ENCODE measurements at regions not wholly inside any gene's neighbourhood (a gene's known extent, or its start where the extent isn't known, plus 50 kb on each side); places are given as distances from the start of the nearest gene placed in this dataset.
"Not testable (repeated sequence)": the region's sequence is repeated elsewhere in the genome, so short reads cannot be mapped to it uniquely, and the experiment has no call there.

DNA sequence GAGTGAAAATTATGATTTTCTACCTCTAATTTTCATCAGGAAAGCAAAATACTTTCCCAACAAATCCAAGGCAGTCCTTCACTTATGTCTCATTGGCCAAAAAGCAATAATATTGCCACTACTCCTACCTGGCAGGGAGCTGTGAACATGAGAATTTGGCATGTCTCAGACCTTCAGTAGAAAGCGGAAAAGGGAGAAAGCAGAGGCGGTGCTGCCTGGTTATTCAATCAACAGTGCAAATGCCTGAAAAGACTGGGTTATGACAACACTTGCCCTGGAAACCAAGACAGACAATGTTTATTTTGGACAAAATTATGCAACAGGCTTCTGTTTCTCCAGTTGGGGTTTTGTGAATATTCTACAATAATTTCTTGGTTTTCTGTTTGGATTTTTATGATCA, 194.4 kb downstream of the TAF11L14 start:
- DNase-seq (ENCODE audit: low read depth): no peak

DNA sequence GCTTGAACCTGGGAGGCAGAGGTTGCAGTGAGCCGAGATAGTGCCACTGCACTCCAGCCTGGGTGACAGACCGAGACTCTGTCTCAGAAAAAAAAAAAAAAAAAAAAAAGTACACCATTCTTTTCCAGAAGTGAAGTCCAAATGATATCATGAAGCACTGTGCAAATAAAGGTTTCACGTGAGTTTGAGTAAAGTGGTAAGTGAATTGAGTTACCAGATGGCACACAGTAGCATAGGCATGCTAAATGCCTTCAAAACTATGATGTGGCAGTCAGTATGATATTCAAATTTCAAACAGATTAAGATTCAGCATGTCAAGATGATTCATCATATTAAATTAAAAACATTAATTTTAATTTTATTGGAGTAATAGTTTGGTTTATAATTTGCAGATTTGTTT, 195.2 kb downstream of the TAF11L14 start:
- no peak for DNase-seq (ENCODE audit: low read depth)

DNA sequence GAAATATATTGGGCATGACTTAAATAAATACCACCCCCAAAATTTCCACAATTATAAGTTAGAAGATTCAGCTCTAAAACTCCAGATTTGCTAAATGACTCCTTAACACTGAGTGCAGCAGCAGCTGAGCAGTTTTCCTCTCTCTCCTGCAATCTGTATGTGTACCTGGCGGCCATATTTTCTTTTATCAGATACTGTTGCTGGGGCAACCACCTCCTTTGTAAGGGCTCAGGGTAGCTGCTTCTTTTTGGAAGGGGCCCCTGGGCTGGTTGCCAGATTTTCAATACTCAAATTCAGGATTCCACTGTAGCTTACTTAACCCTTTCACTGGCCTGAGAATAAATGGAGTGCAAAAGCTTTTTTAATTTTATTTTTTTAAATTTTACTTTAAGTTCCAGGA, 197.0 kb downstream of the TAF11L14 start:
- DNase-seq (ENCODE audit: low read depth): no peak

DNA sequence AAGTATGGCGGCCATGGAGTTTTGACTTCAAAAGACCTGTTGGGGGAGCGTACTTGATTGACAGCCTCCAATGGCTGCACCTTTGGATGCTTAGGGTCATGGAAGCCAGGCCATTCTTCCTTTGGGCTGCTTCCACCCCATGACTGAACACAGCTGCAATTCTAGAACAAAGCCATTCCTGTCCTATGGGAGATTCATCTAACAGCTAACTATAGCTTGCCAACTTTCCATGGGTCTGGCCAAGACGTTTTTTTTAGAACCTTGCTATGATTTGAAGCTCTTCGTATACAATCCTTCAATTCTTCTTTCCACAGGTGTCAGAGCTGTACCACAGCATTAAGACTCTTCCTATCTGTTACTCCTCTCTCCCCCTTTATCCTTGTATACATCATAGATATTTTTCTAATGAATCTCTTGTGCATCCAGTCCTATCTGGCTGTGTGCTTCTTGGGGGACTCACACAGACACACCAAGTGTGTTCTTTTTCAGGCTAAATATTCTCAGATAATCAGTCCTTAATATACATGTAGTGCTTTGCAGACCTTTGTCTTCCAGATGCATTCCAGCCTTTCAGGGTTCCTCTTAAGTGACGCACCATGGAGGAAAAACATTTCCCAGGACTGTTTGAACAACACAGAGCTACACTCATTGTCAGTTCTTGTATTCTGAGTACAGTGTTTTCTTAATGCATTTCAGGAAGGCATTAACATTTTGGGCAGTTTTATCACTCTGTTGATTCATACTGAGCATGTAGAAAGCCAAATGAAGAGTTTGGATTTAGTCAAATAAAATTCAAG, 198.9 kb downstream of the TAF11L14 start:
- no peak for DNase-seq (ENCODE audit: low read depth)

DNA sequence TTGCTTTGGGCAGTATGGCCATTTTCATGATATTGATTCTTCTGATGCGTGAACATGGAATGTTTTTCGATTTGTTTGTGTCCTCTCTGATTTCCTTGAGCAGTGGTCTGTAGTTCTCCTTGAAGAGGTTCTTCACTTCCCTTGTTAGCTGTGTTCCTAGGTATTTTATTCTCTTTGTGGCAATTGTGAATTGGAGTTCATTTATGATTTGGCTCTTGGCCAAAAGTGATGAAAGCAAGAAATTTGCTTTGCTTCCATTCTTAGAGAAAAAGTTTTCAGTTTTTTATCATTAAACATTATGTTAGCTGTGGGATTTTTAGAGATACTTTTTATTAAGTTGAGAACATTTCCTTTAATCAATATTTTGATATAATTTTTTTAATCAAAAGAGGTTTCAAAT, 203.5 kb downstream of the TAF11L14 start:
- DNase-seq (ENCODE audit: low read depth): no peak

DNA sequence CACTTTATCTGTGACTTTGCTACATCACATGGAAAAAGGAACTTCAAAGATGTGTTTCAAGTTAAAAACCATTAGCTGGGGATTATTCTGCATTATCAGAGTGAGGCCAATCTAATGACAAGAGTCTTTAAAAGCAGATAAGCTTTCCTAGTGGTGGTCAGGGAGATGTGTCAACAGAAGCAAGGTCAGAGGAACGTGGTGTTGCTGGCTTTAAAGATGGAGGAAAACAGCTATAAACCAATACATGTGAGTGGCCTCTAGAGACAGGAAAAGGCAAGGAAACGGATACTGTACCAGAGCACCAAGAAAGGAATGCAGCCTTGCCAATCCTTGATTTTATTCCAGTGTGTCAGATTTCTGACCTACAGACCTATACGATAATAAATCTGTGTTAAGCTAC, 204.2 kb downstream of the TAF11L14 start:
- no peak for DNase-seq (ENCODE audit: low read depth)

DNA sequence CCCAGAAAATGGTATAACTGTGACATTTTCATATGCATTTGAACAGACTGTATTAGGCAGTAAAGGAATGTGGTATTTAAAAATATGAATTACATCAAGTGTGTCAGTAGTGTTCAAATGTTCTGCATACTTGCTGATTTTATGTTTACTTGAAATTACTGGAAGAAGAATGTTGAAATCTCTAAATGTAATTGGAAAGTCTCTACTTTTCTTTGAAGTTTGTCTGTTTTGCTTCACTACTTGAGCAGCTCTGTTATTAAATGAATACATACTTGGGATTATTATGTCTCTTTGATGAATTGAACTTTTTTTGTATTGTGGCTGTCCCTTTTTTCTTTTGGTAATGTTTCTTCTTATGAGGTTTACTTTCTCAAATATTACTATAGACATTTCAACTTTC, 205.6 kb downstream of the TAF11L14 start:
- DNase-seq (ENCODE audit: low read depth): no peak

DNA sequence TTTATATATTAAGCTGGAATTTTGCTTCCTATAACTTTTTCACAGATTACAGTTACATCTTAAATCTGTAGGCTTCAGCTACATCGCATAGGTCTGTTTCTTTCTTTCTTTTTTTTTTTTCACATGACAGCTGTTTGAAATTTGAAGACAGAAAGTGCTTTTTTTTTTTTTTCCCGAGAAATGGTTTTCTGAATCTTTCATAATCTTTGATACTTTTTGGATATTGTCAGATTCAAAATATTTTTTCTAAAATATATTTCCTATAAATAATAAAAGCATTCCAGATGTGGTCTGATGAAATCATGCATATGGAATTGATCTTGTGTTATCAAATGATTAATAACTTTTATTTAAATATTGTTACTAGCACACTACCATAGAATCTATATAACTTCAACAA, 212.2 kb downstream of the TAF11L14 start:
- DNase-seq (ENCODE audit: low read depth): no peak

DNA sequence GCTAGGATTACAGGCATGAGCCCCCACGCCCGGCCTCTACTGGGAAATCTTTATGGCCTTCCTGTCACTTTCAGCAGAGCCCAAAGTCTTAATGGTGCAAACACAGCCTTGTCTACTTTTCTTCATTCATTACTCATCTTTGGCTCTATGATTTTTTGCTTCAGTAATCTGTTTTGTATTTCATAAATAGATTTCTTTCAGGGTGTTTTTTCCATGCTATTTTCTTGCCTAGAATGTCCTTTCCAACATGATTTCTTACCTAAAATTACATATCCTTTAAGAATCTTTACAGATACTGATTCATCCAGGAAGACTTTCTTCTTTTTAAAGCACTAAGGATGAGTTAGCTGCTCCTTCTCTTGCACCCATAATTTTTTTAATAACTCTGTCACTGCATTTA, 213.0 kb downstream of the TAF11L14 start:
- no peak for DNase-seq (ENCODE audit: low read depth)

DNA sequence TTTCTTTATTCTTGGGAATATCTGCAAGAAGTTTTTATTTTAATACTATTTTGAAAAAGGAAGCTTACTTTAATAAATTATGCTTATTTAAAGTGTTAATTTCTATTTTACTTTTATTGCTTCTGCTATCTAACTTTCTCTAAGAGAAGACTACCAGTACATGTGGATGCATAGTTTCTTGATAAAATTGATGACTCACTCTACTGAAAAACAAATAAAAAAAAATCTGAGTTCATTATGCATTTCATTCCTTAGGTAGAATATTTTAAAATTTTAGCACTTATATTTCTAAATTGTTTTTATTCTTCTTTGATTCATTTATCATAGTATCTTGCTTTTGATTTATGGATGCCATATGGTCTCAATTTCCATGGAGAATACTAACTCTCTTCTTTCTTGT, 217.9 kb downstream of the TAF11L14 start:
- no peak for DNase-seq (ENCODE audit: low read depth)

DNA sequence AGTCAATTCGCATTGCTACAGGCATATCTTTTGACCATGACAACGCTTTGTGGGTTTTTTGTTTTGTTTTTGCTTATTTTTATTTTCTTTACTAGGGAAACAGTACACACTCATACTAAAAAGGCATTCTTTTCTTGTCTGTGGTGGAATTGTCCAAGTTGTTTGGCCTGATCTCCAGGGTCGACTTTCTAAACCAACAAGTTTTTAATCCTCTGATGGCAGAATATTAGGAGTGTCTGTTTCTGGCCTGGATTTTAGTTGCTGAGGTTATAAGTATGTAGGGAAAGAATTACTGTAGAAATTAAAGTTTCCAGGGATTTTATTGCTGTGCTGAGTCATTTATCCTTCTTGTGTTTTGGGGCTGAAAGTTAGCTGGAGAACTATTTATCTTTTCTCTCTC, 218.5 kb downstream of the TAF11L14 start:
- DNase-seq (ENCODE audit: low read depth): no peak

DNA sequence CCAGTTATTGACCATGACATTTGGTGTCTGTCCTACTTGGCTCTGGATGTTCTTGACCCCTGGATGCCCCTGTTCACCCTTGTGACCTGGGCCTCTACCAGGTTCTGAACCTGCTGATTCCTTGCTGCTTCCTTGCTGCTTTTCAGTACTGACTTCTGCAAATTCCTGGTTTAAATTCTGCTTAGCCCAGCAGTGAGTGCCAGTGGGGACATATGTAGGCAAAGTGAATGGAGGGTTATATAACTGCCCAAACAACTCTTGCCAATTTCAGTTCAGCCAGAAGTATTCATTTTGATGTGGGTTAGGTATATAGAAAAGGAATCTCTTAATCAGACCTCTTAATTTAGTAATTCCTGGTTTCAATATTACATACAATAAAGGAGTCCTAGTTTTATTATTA, 220.6 kb downstream of the TAF11L14 start:
- no peak for DNase-seq (ENCODE audit: low read depth)

DNA sequence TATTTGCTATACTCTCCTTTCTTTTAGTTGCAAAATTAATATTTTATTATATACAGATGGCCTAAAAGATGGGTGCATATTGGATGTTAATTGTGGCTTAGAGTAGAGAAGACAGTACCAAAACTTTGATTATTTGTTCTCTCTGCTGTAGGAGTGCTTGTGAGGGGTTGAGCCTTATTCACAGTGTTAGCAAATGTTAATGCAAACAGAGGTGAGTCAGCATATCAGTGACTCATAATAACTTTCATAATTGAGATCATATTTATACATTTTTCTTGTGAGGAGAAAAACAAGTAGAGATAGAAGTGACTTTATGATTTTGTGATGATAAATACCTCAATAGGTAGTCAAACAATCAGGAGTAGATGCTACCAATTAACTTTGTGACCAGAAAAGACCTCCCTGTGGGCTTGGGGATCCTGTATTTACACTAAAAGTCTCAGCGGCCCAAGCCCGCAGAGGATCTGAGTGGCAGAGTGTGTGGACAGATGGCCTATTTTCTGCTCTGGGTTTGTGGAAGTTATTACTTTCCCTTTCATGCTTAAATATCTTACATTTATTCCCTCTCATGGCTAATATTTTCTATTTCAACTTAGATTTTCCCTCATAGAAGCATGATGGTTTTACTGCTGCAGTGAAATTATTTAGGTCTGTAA, 226.5 kb downstream of the TAF11L14 start:
- no peak for DNase-seq (ENCODE audit: low read depth)

DNA sequence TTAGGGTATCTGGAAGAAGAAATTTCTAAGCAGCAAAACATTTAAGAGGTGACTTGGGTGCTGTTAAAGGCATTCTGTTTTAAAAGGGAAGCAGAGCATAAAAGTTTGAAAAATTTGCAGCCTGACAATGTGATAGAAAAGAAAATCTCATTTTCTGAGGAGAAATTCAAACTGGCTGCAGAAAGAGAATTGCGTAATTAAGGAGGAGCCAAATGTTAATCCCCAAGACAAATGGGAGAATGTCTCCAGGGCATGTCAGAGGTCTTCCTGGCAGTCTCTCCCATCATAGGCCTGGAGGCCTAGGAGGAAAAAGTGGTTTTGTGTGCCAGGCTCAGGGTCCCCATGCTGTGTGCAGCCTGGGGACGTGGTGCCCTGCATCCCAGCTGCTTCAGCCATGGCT, 230.6 kb downstream of the TAF11L14 start:
- DNase-seq (ENCODE audit: low read depth): not testable (repeated sequence)

DNA sequence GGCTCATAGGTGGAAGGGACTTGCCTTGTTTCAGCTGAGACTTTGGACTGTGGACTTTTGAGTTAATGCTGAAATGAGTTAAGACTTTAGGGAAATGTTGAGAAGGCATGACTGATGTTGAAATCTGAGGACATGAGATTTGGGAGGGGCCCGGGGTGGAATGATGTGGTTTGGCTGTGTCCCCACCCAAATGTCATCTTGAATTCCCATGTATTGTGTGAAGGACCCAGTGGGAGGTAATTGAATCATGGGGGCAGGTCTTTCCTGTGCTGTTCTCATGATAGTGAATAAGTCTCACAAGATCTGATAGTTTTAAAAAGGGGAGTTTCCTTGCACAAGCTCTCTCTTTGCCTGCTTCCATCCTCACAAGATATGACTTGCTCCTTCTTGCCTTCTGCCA, 231.7 kb downstream of the TAF11L14 start:
- not testable (repeated sequence) for DNase-seq (ENCODE audit: low read depth)

DNA sequence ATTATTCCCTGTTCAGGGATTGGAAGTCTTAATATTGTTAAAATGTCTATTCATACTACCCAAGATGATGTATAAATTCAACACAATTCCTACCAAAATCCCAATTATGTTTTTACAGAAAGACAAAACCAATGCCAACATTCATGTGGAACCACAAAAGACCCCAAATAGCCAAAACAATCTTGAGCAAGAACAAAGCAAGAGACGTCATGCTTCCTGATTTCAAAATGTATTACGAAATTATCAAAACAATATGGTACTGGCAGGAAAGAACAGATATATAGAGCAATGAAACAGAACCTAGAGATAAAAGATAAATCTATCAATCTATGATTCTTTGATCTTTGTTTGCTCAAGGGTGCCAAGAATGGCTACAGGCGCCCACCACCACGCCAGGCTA, 237.9 kb downstream of the TAF11L14 start:
- DNase-seq (ENCODE audit: low read depth): no peak

DNA sequence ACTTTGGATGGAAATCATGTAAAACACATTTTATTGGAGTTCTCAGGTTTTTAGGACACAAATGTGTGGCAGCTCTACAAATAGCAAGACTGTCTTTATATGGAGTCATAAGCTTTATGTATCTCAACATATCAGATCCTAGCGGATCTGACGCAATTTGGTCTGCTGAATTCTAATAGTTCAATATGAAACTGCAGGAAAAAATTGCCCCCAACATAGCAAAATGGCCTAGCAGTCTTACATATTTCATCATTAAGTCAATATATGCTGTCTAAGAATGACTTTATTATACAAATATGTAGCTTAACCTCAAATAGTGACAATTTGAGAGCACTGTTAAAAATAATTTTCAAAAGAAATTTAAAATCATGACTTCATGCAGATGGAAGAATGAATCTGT, 244.3 kb downstream of the TAF11L14 start:
- no peak for DNase-seq (ENCODE audit: low read depth)

DNA sequence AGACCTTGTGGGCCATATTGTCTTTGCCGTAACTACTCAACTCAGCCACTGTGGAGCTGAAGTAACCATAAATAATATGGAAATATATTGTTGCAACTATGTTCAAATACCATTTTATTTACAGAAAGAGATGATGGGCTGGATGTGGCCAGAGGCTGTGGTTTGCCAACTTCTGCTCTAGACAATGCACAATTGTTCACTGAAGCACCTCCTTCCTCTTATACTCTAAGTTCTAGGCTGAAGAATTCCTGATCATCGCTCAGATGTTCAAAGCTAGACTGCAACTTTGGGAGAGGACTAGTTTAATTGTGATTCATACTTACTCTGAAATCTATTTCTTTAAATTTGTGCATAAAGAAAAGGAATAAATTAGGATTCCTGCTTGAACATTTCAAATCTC, 245.0 kb downstream of the TAF11L14 start:
- DNase-seq (ENCODE audit: low read depth): no peak

DNA sequence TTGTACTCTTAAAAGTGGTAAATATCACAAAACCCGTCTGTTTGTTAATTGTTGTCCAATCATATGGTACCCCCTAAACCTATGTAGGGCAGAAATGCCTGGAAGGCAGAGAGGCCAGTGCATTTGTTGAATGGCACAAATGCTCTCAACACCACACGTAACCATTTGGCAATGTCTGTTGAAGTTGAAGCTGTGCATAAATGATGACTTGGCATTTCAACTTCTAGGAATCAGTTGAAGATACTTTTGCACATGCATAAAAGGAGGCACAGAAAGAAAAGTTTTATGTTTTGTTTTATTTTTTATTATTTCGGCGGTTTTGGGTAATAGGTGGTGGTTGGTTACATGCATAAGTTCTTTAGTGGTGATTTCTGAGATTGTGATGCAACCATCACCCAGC, 246.6 kb downstream of the TAF11L14 start:
- DNase-seq (ENCODE audit: low read depth): no peak

DNA sequence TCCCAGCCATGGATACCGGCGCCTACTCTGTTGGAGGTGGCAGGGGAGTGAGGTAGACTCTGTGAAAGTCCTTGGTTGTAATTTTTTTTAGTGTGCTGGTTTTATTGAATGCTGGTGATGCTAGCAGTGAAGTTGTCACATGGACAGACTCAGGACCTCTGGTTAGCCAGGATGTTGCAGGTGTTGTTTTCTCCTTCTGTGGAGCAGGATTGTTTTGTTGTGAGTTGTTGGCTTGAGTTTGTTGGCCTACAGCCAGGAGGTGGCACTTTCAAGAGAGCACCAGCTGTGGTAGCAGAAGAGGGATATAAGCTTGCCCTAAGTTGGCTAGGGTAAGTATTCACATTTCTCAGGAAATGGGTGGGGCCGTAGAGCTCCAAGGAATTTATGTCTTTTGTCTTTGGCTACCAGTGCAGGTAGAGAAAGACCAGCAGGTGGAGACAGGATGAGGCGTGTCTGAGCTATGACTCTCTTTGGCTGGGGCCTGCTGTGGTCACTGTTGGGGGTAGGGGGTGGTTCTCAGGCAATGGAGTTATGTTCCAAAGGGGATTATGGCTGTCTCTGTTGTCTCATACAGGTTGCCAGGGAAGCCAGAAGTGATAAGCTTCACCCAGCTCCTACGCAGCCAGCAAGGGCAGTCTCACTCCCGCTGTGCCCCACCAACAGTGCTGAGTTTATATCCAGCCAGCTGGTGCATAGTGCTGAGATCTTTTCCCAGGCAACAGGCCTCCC, 248.7 kb downstream of the TAF11L14 start:
- no peak for DNase-seq (ENCODE audit: low read depth)

DNA sequence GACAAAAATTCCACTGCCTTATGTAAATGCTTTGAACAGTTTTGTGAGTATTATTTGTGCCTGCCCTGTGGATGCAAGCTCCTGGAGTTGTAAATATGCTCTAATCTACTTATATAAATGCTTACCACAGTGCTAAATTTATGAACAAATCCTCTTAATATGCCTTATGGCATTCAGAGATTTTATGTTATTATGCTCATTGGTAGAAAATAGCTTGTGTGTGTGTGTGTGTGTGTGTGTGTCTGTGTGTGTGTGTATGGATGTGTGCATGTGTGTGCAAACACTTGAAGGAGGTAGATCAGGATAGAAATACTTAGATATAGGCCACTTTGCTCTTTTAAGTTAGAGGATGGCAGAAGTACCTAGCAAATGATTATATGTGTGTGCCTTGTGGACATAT, 253.9 kb downstream of the TAF11L14 start:
- DNase-seq (ENCODE audit: low read depth): no peak

DNA sequence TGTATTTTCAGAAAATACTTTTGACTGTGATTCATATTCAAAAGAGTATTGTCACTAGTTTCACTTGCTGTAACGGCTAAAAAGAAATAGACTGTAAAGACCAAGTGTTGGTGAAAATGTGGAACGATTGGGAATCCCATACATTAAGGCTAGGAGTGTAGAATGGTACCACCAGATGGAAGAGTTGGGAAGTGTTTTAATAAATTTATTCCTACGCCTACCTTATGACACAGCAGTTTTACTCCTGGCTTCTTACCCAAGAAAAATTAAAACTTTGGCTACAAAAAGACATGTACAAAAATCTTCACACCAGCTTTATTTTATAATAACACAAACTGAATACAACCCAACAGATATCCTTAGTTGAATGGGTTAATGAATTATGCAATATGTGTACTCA, 256.2 kb downstream of the TAF11L14 start:
- no peak for DNase-seq (ENCODE audit: low read depth)

DNA sequence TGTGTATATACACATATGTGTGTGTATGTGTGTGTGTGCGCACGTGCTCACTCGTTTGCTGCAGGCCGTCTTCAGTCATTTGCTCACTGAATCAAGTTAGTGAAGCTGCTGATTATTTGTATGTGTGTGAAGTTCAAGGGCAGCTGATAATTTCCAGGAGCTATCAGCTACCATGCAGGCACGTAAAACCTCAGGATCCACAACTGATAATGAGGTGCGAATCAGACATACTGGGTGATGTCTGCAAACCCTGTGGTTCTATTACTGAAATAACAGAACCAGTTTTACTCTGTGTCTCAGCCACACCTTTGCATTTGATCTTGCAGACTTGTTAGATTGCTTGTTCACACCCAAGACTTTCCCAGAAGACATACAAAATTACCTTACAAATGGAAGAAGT, 257.6 kb downstream of the TAF11L14 start:
- no peak for DNase-seq (ENCODE audit: low read depth)

All from stimulated activated CD4-positive, alpha-beta T cell treated with anti-CD3 and anti-CD28 coated beads, Interleukin-2, amount 100 ng/mL, for 4 hours (primary cell).